Loucy (cell line): ENCODE measurements at regions not wholly inside any gene's neighbourhood (a gene's known extent, or its start where the extent isn't known, plus 50 kb on each side); places are given as distances from the start of the nearest gene placed in this dataset.

Experiments used
- H2AFZ ChIP-seq: fragments of 200-600 bp; sonication (generic); 2 replicates; pipeline ENCODE4 v1.6.0; 2016; ENCODE audit warnings: antibody characterized with exemption, mild to moderate bottlenecking, low read length, moderate library complexity
- H3F3A ChIP-seq: fragments of 200-600 bp; 2 replicates; pipeline ENCODE4 v1.6.0; 2016; ENCODE audit warnings: antibody characterized with exemption, low read depth, mild to moderate bottlenecking
- H3K27me3 ChIP-seq: fragments of 200-600 bp; sonication (generic); 2 replicates; pipeline ENCODE4 v1.6.1; 2014; ENCODE audit warnings: low read length, mild to moderate bottlenecking; ENCODE audit not compliant: insufficient read depth, poor library complexity, severe bottlenecking
- H3K36me3 ChIP-seq: fragments of 200-600 bp; sonication (generic); 2 replicates; pipeline ENCODE4 v1.6.1; 2016; ENCODE audit warnings: low read length; ENCODE audit not compliant: insufficient read depth
- H3K4me1 ChIP-seq: fragments of 200-600 bp; sonication (generic); 2 replicates; pipeline ENCODE4 v1.5.1; 2014; ENCODE audit warnings: low read length, mild to moderate bottlenecking; ENCODE audit not compliant: insufficient read depth, poor library complexity, severe bottlenecking
- H3K4me2 ChIP-seq: fragments of 200-600 bp; sonication (generic); 2 replicates; pipeline ENCODE4 v1.6.0; 2014; ENCODE audit warnings: antibody characterized with exemption, low read length, low read depth, mild to moderate bottlenecking; ENCODE audit not compliant: poor library complexity, severe bottlenecking
- H3K4me3 ChIP-seq: fragments of 200-600 bp; sonication (generic); 2 replicates; pipeline ENCODE4 v1.5.1; 2014; ENCODE audit warnings: low read length, mild to moderate bottlenecking, mixed read lengths; ENCODE audit not compliant: poor library complexity, severe bottlenecking
- H3K79me2 ChIP-seq: fragments of 200-600 bp; sonication (generic); 2 replicates; pipeline ENCODE4 v1.6.1; 2014; ENCODE audit warnings: low read length; ENCODE audit not compliant: insufficient read depth
- H3K9ac ChIP-seq: fragments of 200-600 bp; sonication (generic); 2 replicates; pipeline ENCODE4 v1.6.0; 2014; ENCODE audit warnings: mild to moderate bottlenecking, low read depth, low read length, moderate library complexity; ENCODE audit not compliant: poor library complexity, severe bottlenecking
- H3K9me2 ChIP-seq: fragments of 200-600 bp; sonication (generic); replicated peaks from 2 replicates; pipeline ENCODE4 v1.6.1; 2016; ENCODE audit warnings: low read depth, low read length, mixed read lengths
- H3K9me3 ChIP-seq: fragments of 200-600 bp; sonication (generic); 2 replicates; pipeline ENCODE4 v1.6.1; 2014; ENCODE audit warnings: mild to moderate bottlenecking, antibody characterized with exemption, low read length, low read depth; ENCODE audit not compliant: insufficient read depth
- H4K20me1 ChIP-seq: fragments of 200-600 bp; sonication (generic); 2 replicates; pipeline ENCODE4 v1.6.0; 2014; ENCODE audit warnings: antibody characterized with exemption, low read length, mild to moderate bottlenecking; ENCODE audit not compliant: insufficient read depth, poor library complexity, severe bottlenecking
- EZH2phosphoT487 ChIP-seq: fragments of 200-600 bp; IDR thresholded peaks from 2 replicates; pipeline ENCODE4 v1.6.1; 2018; ENCODE audit warnings: antibody characterized with exemption, mild to moderate bottlenecking, moderate library complexity, borderline replicate concordance
- TF ChIP-seq, protein P1 (sequence below): fragments of 200-600 bp; sonication (generic); conservative IDR thresholded peaks from 2 replicates; pipeline ENCODE4 v1.5.1; 2014; ENCODE audit warnings: mild to moderate bottlenecking, antibody characterized with exemption, low read length

DNA sequence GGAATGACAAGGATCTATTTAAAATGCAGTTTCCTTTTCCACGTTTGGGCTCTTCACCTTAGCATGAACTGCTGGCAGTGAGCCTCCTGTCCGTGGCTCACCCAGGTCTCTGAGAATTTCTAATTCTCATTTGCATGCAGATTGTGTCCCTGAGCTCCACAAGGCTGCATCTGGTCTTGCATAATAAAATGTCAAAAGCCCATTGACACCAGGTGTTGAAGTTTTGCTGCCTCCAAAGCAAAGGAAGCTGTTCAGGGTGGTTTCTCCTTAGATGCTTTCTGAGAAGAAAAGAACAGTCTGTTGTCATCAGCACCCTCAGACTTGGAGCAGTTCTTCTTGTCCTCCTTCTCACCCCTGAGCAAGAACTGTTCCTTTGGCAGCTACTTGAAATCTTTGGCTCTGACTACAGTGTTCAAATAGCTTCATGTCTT is 433.1 kb upstream of the KAZN start:
- no peak overlapping the region for H3K9ac ChIP-seq
- no peak overlapping the region for H3K4me2 ChIP-seq
- H3K36me3 ChIP-seq = no peaks in the 10 kb centered on the region
- no peaks in the 10 kb centered on the region for H3K9me2 ChIP-seq
- H2AFZ ChIP-seq = no peak overlapping the region
- no peaks in the 10 kb centered on the region for H3K4me1 ChIP-seq
- no peaks in the 10 kb centered on the region for H3K9me3 ChIP-seq
- no peaks in the 10 kb centered on the region for H3K79me2 ChIP-seq
- H3K4me3 ChIP-seq = no peak overlapping the region
- no peaks in the 10 kb centered on the region for H3F3A ChIP-seq
- no peaks in the 10 kb centered on the region for H4K20me1 ChIP-seq
- no peaks in the 10 kb centered on the region for H3K27me3 ChIP-seq
- TF ChIP-seq EZH2phosphoT487 = no peak
- TF ChIP-seq, protein P1, sequence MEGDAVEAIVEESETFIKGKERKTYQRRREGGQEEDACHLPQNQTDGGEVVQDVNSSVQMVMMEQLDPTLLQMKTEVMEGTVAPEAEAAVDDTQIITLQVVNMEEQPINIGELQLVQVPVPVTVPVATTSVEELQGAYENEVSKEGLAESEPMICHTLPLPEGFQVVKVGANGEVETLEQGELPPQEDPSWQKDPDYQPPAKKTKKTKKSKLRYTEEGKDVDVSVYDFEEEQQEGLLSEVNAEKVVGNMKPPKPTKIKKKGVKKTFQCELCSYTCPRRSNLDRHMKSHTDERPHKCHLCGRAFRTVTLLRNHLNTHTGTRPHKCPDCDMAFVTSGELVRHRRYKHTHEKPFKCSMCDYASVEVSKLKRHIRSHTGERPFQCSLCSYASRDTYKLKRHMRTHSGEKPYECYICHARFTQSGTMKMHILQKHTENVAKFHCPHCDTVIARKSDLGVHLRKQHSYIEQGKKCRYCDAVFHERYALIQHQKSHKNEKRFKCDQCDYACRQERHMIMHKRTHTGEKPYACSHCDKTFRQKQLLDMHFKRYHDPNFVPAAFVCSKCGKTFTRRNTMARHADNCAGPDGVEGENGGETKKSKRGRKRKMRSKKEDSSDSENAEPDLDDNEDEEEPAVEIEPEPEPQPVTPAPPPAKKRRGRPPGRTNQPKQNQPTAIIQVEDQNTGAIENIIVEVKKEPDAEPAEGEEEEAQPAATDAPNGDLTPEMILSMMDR = no peak

DNA sequence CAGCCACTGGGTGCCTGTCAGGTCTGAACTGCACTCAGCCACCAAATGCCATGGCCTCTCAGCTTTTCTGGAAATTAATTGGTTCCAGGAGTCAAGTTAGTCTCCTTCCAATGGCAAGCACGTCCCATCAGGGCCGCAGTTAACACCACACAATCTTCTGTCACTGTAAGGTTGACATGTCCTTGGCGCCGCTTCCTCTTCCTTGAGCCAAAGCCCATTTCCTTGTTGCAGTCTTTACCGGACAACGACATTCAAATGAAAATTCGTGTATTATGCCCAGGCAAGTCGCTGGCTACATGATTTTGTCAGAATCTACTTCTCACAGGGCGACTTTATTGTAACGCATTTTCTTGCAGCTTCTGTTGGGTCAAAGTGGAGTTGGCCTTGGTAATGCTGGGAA is 430.6 kb upstream of the KAZN start:
- H3K4me3 ChIP-seq = no peak overlapping the region
- H3K9me2 ChIP-seq = no peaks in the 10 kb centered on the region
- H3K79me2 ChIP-seq = no peaks in the 10 kb centered on the region
- H2AFZ ChIP-seq = no peak overlapping the region
- no peaks in the 10 kb centered on the region for H3F3A ChIP-seq
- no peaks in the 10 kb centered on the region for H3K36me3 ChIP-seq
- H3K4me2 ChIP-seq = no peak overlapping the region
- H4K20me1 ChIP-seq = no peaks in the 10 kb centered on the region
- H3K9ac ChIP-seq = no peak overlapping the region
- H3K9me3 ChIP-seq = no peaks in the 10 kb centered on the region
- H3K4me1 ChIP-seq = no peaks in the 10 kb centered on the region
- no peaks in the 10 kb centered on the region for H3K27me3 ChIP-seq
- TF ChIP-seq EZH2phosphoT487 = no peak
- TF ChIP-seq, protein P1 = no peak

DNA sequence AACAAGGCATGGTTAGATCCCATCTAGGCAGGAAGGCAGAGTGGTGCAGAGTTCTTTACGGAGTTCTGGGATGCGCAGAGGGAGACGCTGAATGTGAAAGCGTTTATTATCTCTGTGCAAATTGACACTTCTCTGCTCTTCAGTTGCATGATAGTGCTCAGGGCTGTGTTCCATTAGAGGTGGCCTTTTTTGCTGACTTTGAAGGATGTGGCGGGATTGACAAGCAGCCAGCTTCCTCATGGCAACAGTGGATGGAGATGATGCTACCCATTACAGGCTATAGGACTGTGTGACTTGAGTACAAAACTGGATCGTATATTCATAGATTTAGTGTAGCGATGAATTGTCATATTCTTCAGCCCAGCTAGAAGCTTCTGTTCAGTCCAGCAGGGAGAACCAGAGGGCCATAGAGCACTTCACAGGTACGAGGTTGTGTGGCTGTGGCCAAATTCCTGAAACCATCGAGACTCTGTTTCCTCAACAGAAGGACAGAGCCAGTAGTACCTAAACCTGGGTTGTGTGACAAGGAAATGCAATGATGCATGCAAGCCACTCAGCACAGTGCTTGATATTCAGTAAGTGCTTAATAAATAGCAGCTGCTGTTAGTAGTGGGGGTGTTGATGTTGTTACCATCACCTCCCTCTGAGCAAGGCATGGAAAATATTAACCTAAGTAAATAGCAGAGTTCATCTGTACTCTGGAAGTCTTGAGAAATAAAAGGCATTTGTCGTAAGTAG is 430.0 kb upstream of the KAZN start:
- H3K4me2 ChIP-seq = no peak overlapping the region
- H3K9ac ChIP-seq = no peak overlapping the region
- TF ChIP-seq, protein P1 = no peak
- no peaks in the 10 kb centered on the region for H3K27me3 ChIP-seq
- H3K79me2 ChIP-seq = no peaks in the 10 kb centered on the region
- no peak overlapping the region for H3K4me3 ChIP-seq
- no peaks in the 10 kb centered on the region for H3F3A ChIP-seq
- H4K20me1 ChIP-seq = no peaks in the 10 kb centered on the region
- no peak overlapping the region for H2AFZ ChIP-seq
- no peaks in the 10 kb centered on the region for H3K4me1 ChIP-seq
- no peaks in the 10 kb centered on the region for H3K9me2 ChIP-seq
- H3K9me3 ChIP-seq = no peaks in the 10 kb centered on the region
- H3K36me3 ChIP-seq = no peaks in the 10 kb centered on the region
